A549 (cell line): ENCODE measurements at regions not wholly inside any gene's neighbourhood (a gene's known extent, or its start where the extent isn't known, plus 50 kb on each side); places are given as distances from the start of the nearest gene placed in this dataset.

Source experiments
- ATAC-seq, 2 experiments: fragments of 200-7000 bp in 1 of 2; fragments of >200 bp in 1 of 2; cut with Nextera tagmentation in 1 of 2; cut with Tn5 transposase in 1 of 2; 3 replicates each; pipeline versions ENCODE4 v1.8.0 to v1.9.1; 2018 to 2020; ENCODE audit warnings: mild to moderate bottlenecking in 1 of 2, moderate library complexity in 1 of 2
- CTCF ChIA-PET: fragments of 300-600 bp; sonication (Branson Sonifier 250); formaldehyde crosslinking; extraction: SDS; loops from one replicate; lab custom pipeline; 2021; ENCODE audit warnings: antibody characterized with exemption, inconsistent platforms; lab: Yijun Ruan, JAX
- POLR2A ChIA-PET: fragments of 350-600 bp; formaldehyde crosslinking; extraction: SDS; loops from one replicate; lab custom pipeline; 2021; ENCODE audit warnings: antibody characterized with exemption, inconsistent platforms; lab: Yijun Ruan, JAX
- DNase-seq, 2 experiments: peaks; one replicate each; pipeline versions ENCODE4 v3.0.0 to v3.0.0-alpha.2; 2011 to 2016; ENCODE audit warnings: low read depth in 1 of 2, low spot score in 1 of 2
- FAIRE-seq: peaks from 2 replicates; lab custom pipeline; 2011; peaks lifted over from hg19 to GRCh38; lab: Jason Lieb, UNC
- H3K27ac ChIP-seq, 2 experiments: fragments of >200 bp; sonication (Bioruptor Twin); formaldehyde crosslinking; 3 replicates each; pipeline ENCODE4 v1.5.1; 2016 to 2017
- H3K4me1 ChIP-seq: fragments of >200 bp; sonication (Bioruptor Twin); formaldehyde crosslinking; 3 replicates; pipeline ENCODE4 v1.6.1; 2016
- H3K4me2 ChIP-seq: fragments of >200 bp; sonication (Bioruptor Twin); formaldehyde crosslinking; 3 replicates; pipeline ENCODE4 v1.6.1; 2016
- H3K4me3 ChIP-seq: fragments of >200 bp; sonication (Bioruptor Twin); formaldehyde crosslinking; 3 replicates; pipeline ENCODE4 v1.5.1; 2016
- H3K9me3 ChIP-seq: fragments of >200 bp; sonication (Bioruptor Twin); formaldehyde crosslinking; 3 replicates; pipeline ENCODE4 v1.6.1; 2016
- CBX8 ChIP-seq: fragments of 200-600 bp; sonication (generic); IDR thresholded peaks from 2 replicates; pipeline ENCODE4 v1.6.1; 2016
- CHD2 ChIP-seq: fragments of 150-350 bp; IDR thresholded peaks from 2 replicates; pipeline ENCODE4 v1.6.1; 2014; ENCODE audit warnings: low read length; ENCODE audit not compliant: partially characterized antibody
- EHMT2 ChIP-seq: fragments of 200-600 bp; sonication (generic); IDR thresholded peaks from 2 replicates; pipeline ENCODE4 v1.6.1; 2016; ENCODE audit warnings: antibody characterized with exemption, low read depth, mild to moderate bottlenecking, moderate library complexity
- EP300 ChIP-seq, 2 experiments: fragments of >200 bp; sonication (Bioruptor Twin); formaldehyde crosslinking; IDR thresholded peaks; 2 replicates in 1 of 2; 3 replicates in 1 of 2; pipeline ENCODE4 v1.6.1; 2016 to 2017
- FOSB ChIP-seq: fragments of 250-450 bp; sonication (Bioruptor Pico); IDR thresholded peaks from 2 replicates; pipeline ENCODE4 v1.5.0; 2020; ENCODE audit warnings: mild to moderate bottlenecking, moderate library complexity
- GATA3 ChIP-seq: IDR thresholded peaks from 2 replicates; pipeline ENCODE4 v1.6.1; 2012; ENCODE audit warnings: borderline replicate concordance
- HDAC2 ChIP-seq: fragments of 200-600 bp; sonication (generic); IDR thresholded peaks from 2 replicates; pipeline ENCODE4 v1.6.1; 2016
- HEYL ChIP-seq: fragments of 250-450 bp; sonication (Bioruptor Pico); IDR thresholded peaks from 2 replicates; pipeline ENCODE4 v1.8.0; 2021; ENCODE audit warnings: mild to moderate bottlenecking, moderate library complexity
- JUN ChIP-seq, 2 experiments: fragments of >200 bp; sonication (Bioruptor Twin); formaldehyde crosslinking; IDR thresholded peaks; 2 replicates in 1 of 2; 3 replicates in 1 of 2; pipeline ENCODE4 v1.6.1; 2016 to 2017
- JUNB ChIP-seq: fragments of >200 bp; sonication (Bioruptor Twin); formaldehyde crosslinking; IDR thresholded peaks from 2 replicates; pipeline ENCODE4 v1.6.1; 2016
- KDM5A ChIP-seq: fragments of 200-600 bp; sonication (generic); IDR thresholded peaks from 2 replicates; pipeline ENCODE4 v1.6.1; 2016; ENCODE audit warnings: antibody characterized with exemption, mild to moderate bottlenecking
- MYC ChIP-seq: IDR thresholded peaks from 2 replicates; pipeline ENCODE4 v1.6.1; 2012; ENCODE audit warnings: mild to moderate bottlenecking, inconsistent platforms, low read length, improper control_type of control experiment, borderline replicate concordance
- NPAS2 ChIP-seq: fragments of 250-450 bp; sonication (Bioruptor Pico); IDR thresholded peaks from 2 replicates; pipeline ENCODE4 v1.8.0; 2022; ENCODE audit warnings: mild to moderate bottlenecking, moderate library complexity, borderline replicate concordance
- POLR2A ChIP-seq: IDR thresholded peaks from 2 replicates; pipeline ENCODE4 v1.6.1; 2012; ENCODE audit warnings: mild to moderate bottlenecking, low read length
- RCOR1 ChIP-seq: fragments of 150-350 bp; IDR thresholded peaks from 2 replicates; pipeline ENCODE4 v1.6.1; 2014; ENCODE audit warnings: antibody characterized with exemption, low read length, low read depth
- RNF2 ChIP-seq: fragments of 200-600 bp; sonication (generic); IDR thresholded peaks from 2 replicates; pipeline ENCODE4 v1.6.1; 2016; ENCODE audit warnings: low read depth, mild to moderate bottlenecking, antibody characterized with exemption, moderate library complexity, borderline replicate concordance
- ZC3H11A ChIP-seq: fragments of 450-650 bp; IDR thresholded peaks from 2 replicates; pipeline ENCODE4 v1.6.1; 2014; ENCODE audit warnings: antibody characterized with exemption, mild to moderate bottlenecking
- ZNF302 ChIP-seq: fragments of 250-450 bp; sonication (Bioruptor Pico); IDR thresholded peaks from 2 replicates; pipeline ENCODE4 v1.9.0; 2021; ENCODE audit warnings: inconsistent platforms, mild to moderate bottlenecking, moderate library complexity
- WGBS: methylation state at CpG from one replicate; pipeline ENCODE4 v1.1.6; 2017; ENCODE audit errors: missing lambda C conversion rate; 5-methylcytosine and 5-hydroxymethylcytosine counted together
- TF ChIP-seq, protein P1 (sequence below): IDR thresholded peaks from 2 replicates; pipeline ENCODE4 v1.6.1; 2012
- TF ChIP-seq, protein P2 (sequence below): IDR thresholded peaks from 2 replicates; pipeline ENCODE4 v1.6.1; 2012; ENCODE audit warnings: low read depth, borderline replicate concordance
- TF ChIP-seq, protein P3 (sequence below): fragments of 200-600 bp; sonication (generic); IDR thresholded peaks from 2 replicates; pipeline ENCODE4 v1.6.1; 2016; ENCODE audit warnings: antibody characterized with exemption, mild to moderate bottlenecking, moderate library complexity

DNA sequence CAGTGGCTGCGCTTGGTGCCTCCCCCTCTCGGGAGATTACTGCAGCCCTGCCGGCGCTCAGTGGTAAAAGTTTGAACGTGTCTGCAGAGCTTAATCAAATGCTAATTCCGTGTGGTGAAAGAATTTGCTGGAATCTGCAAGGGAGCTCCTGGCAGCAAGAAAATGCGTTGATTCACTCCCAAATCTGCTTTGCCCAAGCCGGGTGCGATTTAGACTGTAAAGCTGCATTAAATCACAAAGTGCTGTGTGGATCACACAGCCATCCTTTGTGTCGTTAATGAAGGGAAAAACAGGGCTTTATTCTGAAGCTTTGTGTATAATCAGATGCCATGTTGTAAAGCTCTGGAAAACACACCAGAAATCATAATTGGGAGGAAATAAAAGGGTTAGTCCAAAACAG lies 444.1 kb downstream of the BCOR start:
- no peaks in the 10 kb centered on the region for H3K4me1 ChIP-seq
- no peak for FAIRE-seq
- CTCF ChIA-PET = interaction anchor here (0.6 kb wide), 1 partner anchor 593 kb away, joined by 3 read pairs; no protein-coding TSS in a partner anchor
- no peaks in the 10 kb centered on the region for H3K9me3 ChIP-seq
- no peak for ATAC-seq
- no peak for DNase-seq
- TF ChIP-seq POLR2A = no peak
- no peak for TF ChIP-seq ZNF302
- TF ChIP-seq, protein P1, sequence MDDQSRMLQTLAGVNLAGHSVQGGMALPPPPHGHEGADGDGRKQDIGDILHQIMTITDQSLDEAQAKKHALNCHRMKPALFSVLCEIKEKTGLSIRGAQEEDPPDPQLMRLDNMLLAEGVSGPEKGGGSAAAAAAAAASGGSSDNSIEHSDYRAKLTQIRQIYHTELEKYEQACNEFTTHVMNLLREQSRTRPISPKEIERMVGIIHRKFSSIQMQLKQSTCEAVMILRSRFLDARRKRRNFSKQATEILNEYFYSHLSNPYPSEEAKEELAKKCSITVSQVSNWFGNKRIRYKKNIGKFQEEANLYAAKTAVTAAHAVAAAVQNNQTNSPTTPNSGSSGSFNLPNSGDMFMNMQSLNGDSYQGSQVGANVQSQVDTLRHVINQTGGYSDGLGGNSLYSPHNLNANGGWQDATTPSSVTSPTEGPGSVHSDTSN = no peak
- no peak for TF ChIP-seq CBX8
- no peak for TF ChIP-seq JUNB
- no peak for TF ChIP-seq FOSB (CRISPR knock-in tag)
- TF ChIP-seq JUN (IDR thresholded peaks at IDR 0.05) = no peak
- no peak for TF ChIP-seq ZC3H11A
- TF ChIP-seq KDM5A = no peak
- no peak for TF ChIP-seq MYC
- no peak for TF ChIP-seq RCOR1
- no peak for TF ChIP-seq HEYL (CRISPR knock-in tag)
- no peak for TF ChIP-seq EP300 (IDR thresholded peaks at IDR 0.05)
- no peak for TF ChIP-seq NPAS2 (CRISPR knock-in tag)
- H3K4me2 ChIP-seq = no peak overlapping the region
- no peak overlapping the region for H3K4me3 ChIP-seq
- WGBS = 60% methylated on average over 9 of the region's 10 CpGs
- POLR2A ChIA-PET = no interaction called here
- no peak overlapping the region for H3K27ac ChIP-seq

DNA sequence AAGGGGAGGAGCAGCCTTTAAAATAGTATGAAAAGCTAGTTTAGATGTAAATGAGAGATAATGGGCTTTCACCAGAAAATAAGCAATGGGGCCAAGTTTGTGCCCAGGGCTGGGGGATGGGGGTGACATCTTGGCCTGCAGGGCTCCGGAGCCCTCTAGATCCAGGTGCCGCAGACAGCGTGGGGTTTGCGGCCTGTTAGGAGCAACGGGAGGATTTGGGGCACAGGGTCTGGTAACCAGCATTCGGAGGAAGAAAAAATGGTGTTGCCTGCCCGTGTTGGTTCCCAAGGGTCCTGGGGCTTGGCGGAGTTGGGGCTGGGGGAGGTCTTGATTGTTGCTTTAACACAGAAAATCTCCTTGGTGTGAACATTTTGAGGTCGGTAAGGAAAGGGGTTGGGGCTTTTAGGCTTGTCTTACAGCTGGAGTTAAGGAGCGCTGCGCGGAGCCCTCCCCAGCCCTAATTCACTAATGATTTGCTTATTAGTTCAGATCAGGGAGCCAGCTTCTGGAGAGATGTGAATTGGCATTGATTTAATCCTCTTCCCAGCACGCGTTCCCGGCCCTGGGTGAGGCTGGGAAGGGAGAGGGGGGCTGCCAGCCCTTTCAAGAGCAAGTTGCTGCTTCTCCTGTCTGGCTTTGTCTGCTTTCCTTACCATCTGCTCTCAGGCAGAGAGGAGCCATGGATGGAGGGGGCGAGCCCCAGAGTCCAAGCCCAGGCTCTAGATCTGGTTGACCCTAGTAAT lies 443.4 kb downstream of the BCOR start:
- H3K4me1 ChIP-seq = no peaks in the 10 kb centered on the region
- POLR2A ChIA-PET = no interaction called here
- CTCF ChIA-PET = interaction anchor here (0.6 kb wide), 1 partner anchor 592 kb away, joined by 3 read pairs; no protein-coding TSS in a partner anchor
- H3K4me2 ChIP-seq = no peak overlapping the region
- DNase-seq (no peak), ATAC-seq (no peak), FAIRE-seq (no peak)
- no peak overlapping the region for H3K27ac ChIP-seq
- H3K4me3 ChIP-seq = no peak overlapping the region
- no peaks in the 10 kb centered on the region for H3K9me3 ChIP-seq
- no peak for TF ChIP-seq JUN (IDR thresholded peaks at IDR 0.05)
- TF ChIP-seq GATA3 = no peak
- no peak for TF ChIP-seq POLR2A
- TF ChIP-seq, protein P2, sequence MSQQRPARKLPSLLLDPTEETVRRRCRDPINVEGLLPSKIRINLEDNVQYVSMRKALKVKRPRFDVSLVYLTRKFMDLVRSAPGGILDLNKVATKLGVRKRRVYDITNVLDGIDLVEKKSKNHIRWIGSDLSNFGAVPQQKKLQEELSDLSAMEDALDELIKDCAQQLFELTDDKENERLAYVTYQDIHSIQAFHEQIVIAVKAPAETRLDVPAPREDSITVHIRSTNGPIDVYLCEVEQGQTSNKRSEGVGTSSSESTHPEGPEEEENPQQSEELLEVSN = no peak
- TF ChIP-seq, protein P1 = no peak
- TF ChIP-seq RCOR1 = no peak
- TF ChIP-seq, protein P3, sequence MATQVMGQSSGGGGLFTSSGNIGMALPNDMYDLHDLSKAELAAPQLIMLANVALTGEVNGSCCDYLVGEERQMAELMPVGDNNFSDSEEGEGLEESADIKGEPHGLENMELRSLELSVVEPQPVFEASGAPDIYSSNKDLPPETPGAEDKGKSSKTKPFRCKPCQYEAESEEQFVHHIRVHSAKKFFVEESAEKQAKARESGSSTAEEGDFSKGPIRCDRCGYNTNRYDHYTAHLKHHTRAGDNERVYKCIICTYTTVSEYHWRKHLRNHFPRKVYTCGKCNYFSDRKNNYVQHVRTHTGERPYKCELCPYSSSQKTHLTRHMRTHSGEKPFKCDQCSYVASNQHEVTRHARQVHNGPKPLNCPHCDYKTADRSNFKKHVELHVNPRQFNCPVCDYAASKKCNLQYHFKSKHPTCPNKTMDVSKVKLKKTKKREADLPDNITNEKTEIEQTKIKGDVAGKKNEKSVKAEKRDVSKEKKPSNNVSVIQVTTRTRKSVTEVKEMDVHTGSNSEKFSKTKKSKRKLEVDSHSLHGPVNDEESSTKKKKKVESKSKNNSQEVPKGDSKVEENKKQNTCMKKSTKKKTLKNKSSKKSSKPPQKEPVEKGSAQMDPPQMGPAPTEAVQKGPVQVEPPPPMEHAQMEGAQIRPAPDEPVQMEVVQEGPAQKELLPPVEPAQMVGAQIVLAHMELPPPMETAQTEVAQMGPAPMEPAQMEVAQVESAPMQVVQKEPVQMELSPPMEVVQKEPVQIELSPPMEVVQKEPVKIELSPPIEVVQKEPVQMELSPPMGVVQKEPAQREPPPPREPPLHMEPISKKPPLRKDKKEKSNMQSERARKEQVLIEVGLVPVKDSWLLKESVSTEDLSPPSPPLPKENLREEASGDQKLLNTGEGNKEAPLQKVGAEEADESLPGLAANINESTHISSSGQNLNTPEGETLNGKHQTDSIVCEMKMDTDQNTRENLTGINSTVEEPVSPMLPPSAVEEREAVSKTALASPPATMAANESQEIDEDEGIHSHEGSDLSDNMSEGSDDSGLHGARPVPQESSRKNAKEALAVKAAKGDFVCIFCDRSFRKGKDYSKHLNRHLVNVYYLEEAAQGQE = no peak
- TF ChIP-seq RNF2 = no peak
- TF ChIP-seq EHMT2 = no peak
- no peak for TF ChIP-seq HDAC2
- TF ChIP-seq FOSB (CRISPR knock-in tag) = no peak
- no peak for TF ChIP-seq CHD2
- TF ChIP-seq JUNB = no peak
- 82% methylated on average over 15 of the region's 16 CpGs for WGBS
